A673 (cell line): ENCODE measurements at regions not wholly inside any gene's neighbourhood (a gene's known extent, or its start where the extent isn't known, plus 50 kb on each side); places are given as distances from the start of the nearest gene placed in this dataset.

Experiments
- BruUV-seq: library from RNA; stranded (reverse); fragments of 400-500 nt; replicated peaks from 2 replicates; lab custom pipeline; 2021; lab: Mats Ljungman, UMichigan
- CTCF ChIA-PET: fragments of 300-600 bp; sonication (Branson Sonifier 250); formaldehyde crosslinking; loops from one replicate; lab custom pipeline; 2022; ENCODE audit warnings: antibody characterized with exemption; lab: Charles Lee
- POLR2A ChIA-PET: fragments of 300-600 bp; sonication (Branson Sonifier 250); formaldehyde crosslinking; loops from one replicate; lab custom pipeline; 2022; ENCODE audit warnings: antibody characterized with exemption; ENCODE audit not compliant: low non-redundant PET; lab: Charles Lee
- DNase-seq: peaks from one replicate; pipeline ENCODE4 v3.0.0-alpha.2; 2015; ENCODE audit warnings: low spot score
- H3K27ac ChIP-seq: fragments of 200-600 bp; sonication (generic); 2 replicates; pipeline ENCODE4 v1.5.1; 2016; ENCODE audit warnings: mixed run types, low read depth, mild to moderate bottlenecking, mixed read lengths, antibody characterized with exemption, low read length; ENCODE audit not compliant: poor library complexity, severe bottlenecking
- H3K27me3 ChIP-seq: fragments of 200-600 bp; sonication (generic); replicated peaks from 2 replicates; pipeline ENCODE4 v1.6.1; 2017; ENCODE audit warnings: mixed run types, low read depth, mild to moderate bottlenecking, mixed read lengths, antibody characterized with exemption, low read length; ENCODE audit not compliant: insufficient read depth, poor library complexity
- H3K36me3 ChIP-seq: fragments of 200-600 bp; sonication (generic); 2 replicates; pipeline ENCODE4 v1.6.1; 2016; ENCODE audit warnings: mixed run types, mild to moderate bottlenecking, mixed read lengths, antibody characterized with exemption, low read length; ENCODE audit not compliant: insufficient read depth, poor library complexity, severe bottlenecking
- H3K4me1 ChIP-seq: fragments of 200-600 bp; sonication (generic); 2 replicates; pipeline ENCODE4 v1.6.1; 2017; ENCODE audit warnings: mixed run types, mild to moderate bottlenecking, mixed read lengths, antibody characterized with exemption, low read length; ENCODE audit not compliant: insufficient read depth, poor library complexity, severe bottlenecking
- H3K4me3 ChIP-seq: fragments of 200-600 bp; sonication (generic); 2 replicates; pipeline ENCODE4 v1.5.1; 2016; ENCODE audit warnings: low read depth, mixed run types, mild to moderate bottlenecking, mixed read lengths, low read length; ENCODE audit not compliant: poor library complexity, severe bottlenecking
- H3K9me3 ChIP-seq: fragments of 200-600 bp; sonication (generic); 2 replicates; pipeline ENCODE4 v1.6.1; 2016; ENCODE audit warnings: mixed run types, low read depth, mild to moderate bottlenecking, mixed read lengths, antibody characterized with exemption, low read length; ENCODE audit not compliant: poor library complexity, severe bottlenecking
- CTCF ChIP-seq: fragments of 300-800, 200-600 bp; sonication (generic); conservative IDR thresholded peaks from 2 replicates; pipeline ENCODE4 v1.5.1; 2017; ENCODE audit warnings: low read depth, mild to moderate bottlenecking, antibody characterized with exemption, low read length, moderate library complexity, mixed read lengths
- EZH2 ChIP-seq: fragments of 200-600 bp; sonication (generic); IDR thresholded peaks from 2 replicates; pipeline ENCODE4 v1.6.1; 2017; ENCODE audit warnings: borderline replicate concordance, low read depth, mild to moderate bottlenecking, mixed read lengths, antibody characterized with exemption, low read length; ENCODE audit not compliant: poor library complexity, severe bottlenecking
- intact Hi-C: fragments of 100-400 bp; cut with micrococcal nuclease; formaldehyde crosslinking; loops from one replicate; pipeline ENCODE4 v1.10.0; 2022; ENCODE audit not compliant: unreplicated experiment

- intact Hi-C loops = no loop called here
- BruUV-seq = no TSS peak
- POLR2A ChIA-PET = interaction anchor here (0.6 kb wide), 1 partner anchor 24 kb away, joined by 4 read pairs; no protein-coding TSS in a partner anchor
- no peaks in the 10 kb centered on the region for H3K27me3 ChIP-seq
- H3K9me3 ChIP-seq = no peaks in the 10 kb centered on the region
- H3K4me1 ChIP-seq = peaks cover 44% of the 10 kb centered on the region
- no peak for DNase-seq
- CTCF ChIA-PET = no interaction called here
- no peak overlapping the region for H3K4me3 ChIP-seq
- H3K36me3 ChIP-seq = no peaks in the 10 kb centered on the region
- TF ChIP-seq CTCF (no peak), EZH2 (no peak)
- H3K27ac ChIP-seq = no peak overlapping the region
Observed at GRCh38 chr14:71365361-71365760, 458.1 kb downstream of the PCNX1 start.

- POLR2A ChIA-PET = no interaction called here
- H3K36me3 ChIP-seq = no peaks in the 10 kb centered on the region
- H3K27me3 ChIP-seq = no peaks in the 10 kb centered on the region
- intact Hi-C loops = no loop called here
- BruUV-seq = no TSS peak
- H3K4me3 ChIP-seq = no peak overlapping the region
- no peak overlapping the region for H3K27ac ChIP-seq
- CTCF ChIA-PET = no interaction called here
- H3K9me3 ChIP-seq = no peaks in the 10 kb centered on the region
- TF ChIP-seq EZH2 (no peak), CTCF (no peak)
- H3K4me1 ChIP-seq = peaks cover 36% of the 10 kb centered on the region
- DNase-seq = no peak
Observed at GRCh38 chr14:71366861-71367260, 459.6 kb downstream of the PCNX1 start.

GRCh38 chr14:71371711-71372396, 464.6 kb downstream of the PCNX1 start:
- no peaks in the 10 kb centered on the region for H3K27me3 ChIP-seq
- peaks cover 4% of the 10 kb centered on the region for H3K9me3 ChIP-seq
- ChIA-PET CTCF (interaction anchor here (0.5 kb wide), 1 partner anchor 272 kb away, joined by 3 read pairs; no protein-coding TSS in a partner anchor), POLR2A (interaction anchor here (0.6 kb wide), 1 partner anchor 42 kb away, joined by 10 read pairs; no protein-coding TSS in a partner anchor)
- no peak for TF ChIP-seq CTCF
- H3K36me3 ChIP-seq = no peaks in the 10 kb centered on the region
- H3K4me1 ChIP-seq = peaks cover 11% of the 10 kb centered on the region
- peak overlapping the region; percentile 4 for H3K4me3 ChIP-seq
- intact Hi-C loops = no loop called here
- H3K27ac ChIP-seq = peak overlapping the region; percentile 59
- no TSS peak for BruUV-seq
- DNase-seq = peak; percentile 56
